WTC11 (cell line): ENCODE measurements at regions not wholly inside any gene's neighbourhood (a gene's known extent, or its start where the extent isn't known, plus 50 kb on each side); places are given as distances from the start of the nearest gene placed in this dataset.
A peak's percentile ranks its signal among the peaks of the same experiment; 100 is the strongest.

Experiments
- ATAC-seq: fragments of 200-7000 bp; cut with Tn5 transposase; 2 replicates; pipeline ENCODE4 v1.10.0; 2021; ENCODE audit warnings: mild to moderate bottlenecking, moderate library complexity
- CTCF ChIA-PET: fragments of 300-600 bp; sonication (Branson Sonifier 250); formaldehyde crosslinking; loops from one replicate; lab custom pipeline; 2021; ENCODE audit warnings: antibody characterized with exemption; lab: Charles Lee
- POLR2A ChIA-PET: fragments of 350-600 bp; sonication (Branson Sonifier 250); formaldehyde crosslinking; loops from one replicate; lab custom pipeline; 2021; ENCODE audit warnings: antibody characterized with exemption; lab: Charles Lee
- DNase-seq: peaks from one replicate; pipeline ENCODE4 v3.0.0; 2021; ENCODE audit warnings: low spot score
- H3K27ac Mint-ChIP-seq: 2 replicates; pipeline ENCODE4 v1.8.0; 2021; ENCODE audit warnings: mixed read lengths
- H3K27me3 Mint-ChIP-seq: 2 replicates; pipeline ENCODE4 v1.8.0; 2021; ENCODE audit warnings: low read depth, mild to moderate bottlenecking, moderate library complexity, mixed read lengths
- H3K36me3 Mint-ChIP-seq: 2 replicates; pipeline ENCODE4 v1.8.0; 2021; ENCODE audit warnings: mixed read lengths
- H3K4me1 Mint-ChIP-seq: 2 replicates; pipeline ENCODE4 v1.8.0; 2022; ENCODE audit warnings: mixed read lengths
- H3K4me3 Mint-ChIP-seq: 2 replicates; pipeline ENCODE4 v1.8.0; 2021; ENCODE audit warnings: mild to moderate bottlenecking, moderate library complexity, mixed read lengths
- H3K9me3 Mint-ChIP-seq: 2 replicates; pipeline ENCODE4 v1.8.0; 2021; ENCODE audit warnings: mixed read lengths
- ATF2 ChIP-seq: sonication (generic); formaldehyde crosslinking; IDR thresholded peaks from 2 replicates; pipeline ENCODE4 v1.8.1; 2022; ENCODE audit warnings: low read depth, missing genetic modification reagents, borderline replicate concordance
- CBFB ChIP-seq: sonication (generic); formaldehyde crosslinking; IDR thresholded peaks from 2 replicates; pipeline ENCODE4 v1.8.1; 2022; ENCODE audit warnings: mild to moderate bottlenecking, low read depth, missing genetic modification reagents
- CREM ChIP-seq: sonication (generic); formaldehyde crosslinking; IDR thresholded peaks from 2 replicates; pipeline ENCODE4 v1.8.1; 2022; ENCODE audit warnings: mild to moderate bottlenecking, missing genetic modification reagents, moderate library complexity
- FOXP1 ChIP-seq: sonication (generic); formaldehyde crosslinking; IDR thresholded peaks from 2 replicates; pipeline ENCODE4 v1.8.0; 2022; ENCODE audit warnings: missing genetic modification reagents, mild to moderate bottlenecking, moderate library complexity, borderline replicate concordance
- GTF2I ChIP-seq: fragments of 250-450 bp; sonication (Bioruptor Pico); conservative IDR thresholded peaks from 2 replicates; pipeline ENCODE4 v1.4.0; 2021; ENCODE audit warnings: mild to moderate bottlenecking
- MXD4 ChIP-seq: fragments of 250-450 bp; sonication (Bioruptor Pico); IDR thresholded peaks from 2 replicates; pipeline ENCODE4 v1.8.0; 2021; ENCODE audit warnings: mild to moderate bottlenecking, moderate library complexity, borderline replicate concordance
- MYBL2 ChIP-seq: sonication (generic); formaldehyde crosslinking; IDR thresholded peaks from 2 replicates; pipeline ENCODE4 v1.8.1; 2023; ENCODE audit warnings: mild to moderate bottlenecking, moderate library complexity, missing genetic modification reagents
- TEAD1 ChIP-seq: sonication (generic); formaldehyde crosslinking; IDR thresholded peaks from 2 replicates; pipeline ENCODE4 v1.8.0; 2022; ENCODE audit warnings: mild to moderate bottlenecking, missing genetic modification reagents
- TEAD4 ChIP-seq: sonication (generic); formaldehyde crosslinking; IDR thresholded peaks from 2 replicates; pipeline ENCODE4 v1.8.0; 2022; ENCODE audit warnings: mild to moderate bottlenecking, missing genetic modification reagents
- TP53 ChIP-seq: sonication (generic); formaldehyde crosslinking; IDR thresholded peaks from 2 replicates; pipeline ENCODE4 v1.8.1; 2023; ENCODE audit warnings: mild to moderate bottlenecking, missing genetic modification reagents
- ZMAT4 ChIP-seq: fragments of 250-450 bp; sonication (Bioruptor Pico); IDR thresholded peaks from 2 replicates; pipeline ENCODE4 v1.9.0; 2021; ENCODE audit warnings: mild to moderate bottlenecking
- ZNF138 ChIP-seq: sonication (generic); formaldehyde crosslinking; conservative IDR thresholded peaks from 2 replicates; pipeline ENCODE4 v1.8.1; 2022; ENCODE audit warnings: mild to moderate bottlenecking, moderate library complexity, missing genetic modification reagents
- ZNF232 ChIP-seq: sonication (generic); formaldehyde crosslinking; IDR thresholded peaks from 2 replicates; pipeline ENCODE4 v1.8.0; 2022; ENCODE audit warnings: mild to moderate bottlenecking, missing genetic modification reagents
- ZNF423 ChIP-seq: fragments of 250-450 bp; sonication (Bioruptor Pico); IDR thresholded peaks from 2 replicates; pipeline ENCODE4 v2.1.2; 2022; ENCODE audit warnings: mild to moderate bottlenecking, moderate library complexity
- ZNF425 ChIP-seq: fragments of 250-450 bp; sonication (Bioruptor Pico); conservative IDR thresholded peaks from 2 replicates; pipeline ENCODE4 v1.9.0; 2021; ENCODE audit warnings: mild to moderate bottlenecking
- ZNF532 ChIP-seq: fragments of 250-450 bp; sonication (Bioruptor Pico); IDR thresholded peaks from 2 replicates; pipeline ENCODE4 v1.9.0; 2021; ENCODE audit warnings: mild to moderate bottlenecking, borderline replicate concordance
- TF ChIP-seq, protein P1 (sequence below): fragments of 200-600 bp; IDR thresholded peaks from 2 replicates; pipeline ENCODE4 v1.8.0; 2022; ENCODE audit warnings: antibody characterized with exemption
- TF ChIP-seq, protein P2 (sequence below): sonication (generic); formaldehyde crosslinking; IDR thresholded peaks from 2 replicates; pipeline ENCODE4 v1.8.1; 2022; ENCODE audit warnings: missing genetic modification reagents, borderline replicate concordance
- TF ChIP-seq, protein P3 (sequence below): sonication (generic); formaldehyde crosslinking; IDR thresholded peaks from 2 replicates; pipeline ENCODE4 v1.8.1; 2022; ENCODE audit warnings: mild to moderate bottlenecking, moderate library complexity, missing genetic modification reagents

- CTCF ChIA-PET: no interaction called here
- H3K27me3 Mint-ChIP-seq: no peaks in the 10 kb centered on the region
- no peaks in the 10 kb centered on the region for H3K9me3 Mint-ChIP-seq
- ATAC-seq (peak; percentile 26; the same call in 1 of the 2 replicates), DNase-seq (no peak)
- H3K4me3 Mint-ChIP-seq: no peak overlapping the region
- H3K4me1 Mint-ChIP-seq: peaks cover 8% of the 10 kb centered on the region
- H3K27ac Mint-ChIP-seq: no peak overlapping the region
- POLR2A ChIA-PET: no interaction called here
- TF ChIP-seq CREM (CRISPR knock-in tag): no peak
- H3K36me3 Mint-ChIP-seq: no peaks in the 10 kb centered on the region
Measured at GRCh38 chr14:44712024-44712815, 205.1 kb upstream of the FSCB start.

GRCh38 chr14:44701563-44702263, 194.6 kb upstream of the FSCB start:
- Mint-ChIP-seq H3K36me3 (peaks cover 9% of the 10 kb centered on the region; the same call in 1 of the 2 replicates), H3K27ac (no peak overlapping the region), H3K4me3 (no peak overlapping the region), H3K9me3 (peaks cover 12% of the 10 kb centered on the region), H3K27me3 (no peaks in the 10 kb centered on the region; the same call in 1 of the 2 replicates), H3K4me1 (peaks cover 5% of the 10 kb centered on the region)
- ChIA-PET CTCF (no interaction called here), POLR2A (no interaction called here)
- no peak for ATAC-seq
- TF ChIP-seq ZNF425 (CRISPR knock-in tag) (no peak), ZNF532 (no peak), CBFB (CRISPR knock-in tag) (no peak), TEAD1 (no peak), ZNF138 (CRISPR knock-in tag) (no peak), GTF2I (no peak), ZMAT4 (CRISPR knock-in tag) (no peak), MXD4 (CRISPR knock-in tag) (no peak), TP53 (CRISPR knock-in tag) (no peak), ZNF423 (CRISPR knock-in tag) (no peak), ATF2 (CRISPR knock-in tag) (no peak), ZNF232 (CRISPR knock-in tag) (no peak), TEAD4 (CRISPR knock-in tag) (no peak), FOXP1 (no peak), MYBL2 (CRISPR knock-in tag) (no peak)
- TF ChIP-seq, protein P1, sequence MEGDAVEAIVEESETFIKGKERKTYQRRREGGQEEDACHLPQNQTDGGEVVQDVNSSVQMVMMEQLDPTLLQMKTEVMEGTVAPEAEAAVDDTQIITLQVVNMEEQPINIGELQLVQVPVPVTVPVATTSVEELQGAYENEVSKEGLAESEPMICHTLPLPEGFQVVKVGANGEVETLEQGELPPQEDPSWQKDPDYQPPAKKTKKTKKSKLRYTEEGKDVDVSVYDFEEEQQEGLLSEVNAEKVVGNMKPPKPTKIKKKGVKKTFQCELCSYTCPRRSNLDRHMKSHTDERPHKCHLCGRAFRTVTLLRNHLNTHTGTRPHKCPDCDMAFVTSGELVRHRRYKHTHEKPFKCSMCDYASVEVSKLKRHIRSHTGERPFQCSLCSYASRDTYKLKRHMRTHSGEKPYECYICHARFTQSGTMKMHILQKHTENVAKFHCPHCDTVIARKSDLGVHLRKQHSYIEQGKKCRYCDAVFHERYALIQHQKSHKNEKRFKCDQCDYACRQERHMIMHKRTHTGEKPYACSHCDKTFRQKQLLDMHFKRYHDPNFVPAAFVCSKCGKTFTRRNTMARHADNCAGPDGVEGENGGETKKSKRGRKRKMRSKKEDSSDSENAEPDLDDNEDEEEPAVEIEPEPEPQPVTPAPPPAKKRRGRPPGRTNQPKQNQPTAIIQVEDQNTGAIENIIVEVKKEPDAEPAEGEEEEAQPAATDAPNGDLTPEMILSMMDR: no peak
- TF ChIP-seq, protein P2, sequence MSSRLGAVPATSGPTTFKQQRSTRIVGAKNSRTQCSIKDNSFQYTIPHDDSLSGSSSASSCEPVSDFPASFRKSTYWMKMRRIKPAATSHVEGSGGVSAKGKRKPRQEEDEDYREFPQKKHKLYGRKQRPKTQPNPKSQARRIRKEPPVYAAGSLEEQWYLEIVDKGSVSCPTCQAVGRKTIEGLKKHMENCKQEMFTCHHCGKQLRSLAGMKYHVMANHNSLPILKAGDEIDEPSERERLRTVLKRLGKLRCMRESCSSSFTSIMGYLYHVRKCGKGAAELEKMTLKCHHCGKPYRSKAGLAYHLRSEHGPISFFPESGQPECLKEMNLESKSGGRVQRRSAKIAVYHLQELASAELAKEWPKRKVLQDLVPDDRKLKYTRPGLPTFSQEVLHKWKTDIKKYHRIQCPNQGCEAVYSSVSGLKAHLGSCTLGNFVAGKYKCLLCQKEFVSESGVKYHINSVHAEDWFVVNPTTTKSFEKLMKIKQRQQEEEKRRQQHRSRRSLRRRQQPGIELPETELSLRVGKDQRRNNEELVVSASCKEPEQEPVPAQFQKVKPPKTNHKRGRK (CRISPR knock-in tag): no peak
- TF ChIP-seq, protein P3, sequence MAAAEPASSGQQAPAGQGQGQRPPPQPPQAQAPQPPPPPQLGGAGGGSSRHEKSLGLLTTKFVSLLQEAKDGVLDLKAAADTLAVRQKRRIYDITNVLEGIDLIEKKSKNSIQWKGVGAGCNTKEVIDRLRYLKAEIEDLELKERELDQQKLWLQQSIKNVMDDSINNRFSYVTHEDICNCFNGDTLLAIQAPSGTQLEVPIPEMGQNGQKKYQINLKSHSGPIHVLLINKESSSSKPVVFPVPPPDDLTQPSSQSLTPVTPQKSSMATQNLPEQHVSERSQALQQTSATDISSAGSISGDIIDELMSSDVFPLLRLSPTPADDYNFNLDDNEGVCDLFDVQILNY (CRISPR knock-in tag): no peak
- DNase-seq: no peak
